SK-N-SH (cell line): ENCODE measurements at regions not wholly inside any gene's neighbourhood (a gene's known extent, or its start where the extent isn't known, plus 50 kb on each side); places are given as distances from the start of the nearest gene placed in this dataset.

Experiments used
- CTCF ChIA-PET: fragments of 300-600, 350-600 bp; formaldehyde crosslinking; extraction: SDS; loops from one replicate; lab custom pipeline; 2021; lab: Yijun Ruan, JAX
- POLR2A ChIA-PET: fragments of 350-600 bp; sonication (Branson Sonifier 250); formaldehyde crosslinking; extraction: SDS; loops from one replicate; lab custom pipeline; 2020; ENCODE audit warnings: antibody characterized with exemption, inconsistent platforms; lab: Yijun Ruan, JAX
- DNase-seq: peaks from one replicate; pipeline ENCODE4 v3.0.0; 2012
- H2AFZ ChIP-seq: fragments of 200-600 bp; sonication (generic); 2 replicates; pipeline ENCODE4 v1.8.1; 2016; ENCODE audit warnings: antibody characterized with exemption, mild to moderate bottlenecking, low read depth
- H3F3A ChIP-seq: fragments of 200-600 bp; sonication (generic); replicated peaks from 2 replicates; pipeline ENCODE3; 2016; ENCODE audit warnings: antibody characterized with exemption, mild to moderate bottlenecking; ENCODE audit not compliant: insufficient read depth
- H3K27ac ChIP-seq, 2 experiments: fragments of 200-500 bp in 1 of 2; fragments of 200-600 bp in 1 of 2; sonication (Bioruptor generic) in 1 of 2; sonication (generic), shearing (Covaris generic) in 1 of 2; 2 replicates each; pipeline versions ENCODE4 v1.5.1 to v1.6.1; 2014 to 2016; ENCODE audit warnings: low read depth in 2 of 2, inconsistent platforms in 1 of 2, low read length in 1 of 2, mild to moderate bottlenecking in 1 of 2, mixed read lengths in 1 of 2
- H3K27me3 ChIP-seq: fragments of 200-600 bp; sonication (generic), shearing (Covaris generic); 2 replicates; pipeline ENCODE4 v1.6.1; 2016; ENCODE audit warnings: mixed run types; ENCODE audit not compliant: insufficient read depth
- H3K36me3 ChIP-seq, 2 experiments: fragments of 200-500 bp in 1 of 2; fragments of 200-600 bp in 1 of 2; sonication (Bioruptor generic) in 1 of 2; sonication (generic) in 1 of 2; replicated peaks in 1 of 2; 2 replicates each; pipeline versions ENCODE3 to v1.5.1; 2014 to 2016; ENCODE audit warnings: low read length in 1 of 2, mild to moderate bottlenecking in 1 of 2; ENCODE audit not compliant: insufficient read depth in 2 of 2, control insufficient read depth in 1 of 2
- H3K4me1 ChIP-seq, 2 experiments: fragments of 200-500 bp in 1 of 2; fragments of 200-600 bp in 1 of 2; sonication (Bioruptor generic) in 1 of 2; sonication (generic), shearing (Covaris generic) in 1 of 2; 2 replicates each; pipeline versions ENCODE4 v1.5.1 to v1.6.1; 2014 to 2016; ENCODE audit warnings: low read depth in 1 of 2, low read length in 1 of 2, mixed run types in 1 of 2; ENCODE audit not compliant: insufficient read depth in 2 of 2, control insufficient read depth in 1 of 2
- H3K4me2 ChIP-seq: fragments of 200-600 bp; sonication (generic), shearing (Covaris generic); 2 replicates; pipeline ENCODE4 v1.6.1; 2017; ENCODE audit warnings: mixed run types
- H3K4me3 ChIP-seq, 2 experiments: fragments of 200-500 bp in 1 of 2; fragments of 200-600 bp in 1 of 2; sonication (Bioruptor generic) in 1 of 2; sonication (generic), shearing (Covaris generic) in 1 of 2; 2 replicates each; pipeline versions ENCODE4 v1.5.1 to v1.8.1; 2014 to 2016; ENCODE audit warnings: low read depth in 2 of 2, inconsistent platforms in 1 of 2, low read length in 1 of 2, mild to moderate bottlenecking in 1 of 2, mixed read lengths in 1 of 2, moderate library complexity in 1 of 2
- H3K79me2 ChIP-seq: fragments of 200-600 bp; sonication (generic); 2 replicates; pipeline ENCODE4 v1.8.1; 2017; ENCODE audit warnings: mild to moderate bottlenecking; ENCODE audit not compliant: insufficient read depth
- H3K9ac ChIP-seq: fragments of 200-600 bp; sonication (generic); 2 replicates; pipeline ENCODE4 v1.6.1; 2017; ENCODE audit warnings: mixed run types
- H3K9me2 ChIP-seq: fragments of 200-600 bp; sonication (generic); 2 replicates; pipeline ENCODE4 v1.6.1; 2017; ENCODE audit warnings: mixed run types
- H3K9me3 ChIP-seq: fragments of 200-600 bp; sonication (generic); 2 replicates; pipeline ENCODE4 v1.6.1; 2017; ENCODE audit warnings: mixed run types, mild to moderate bottlenecking, moderate library complexity
- H4K20me1 ChIP-seq: fragments of 200-600 bp; sonication (generic); 2 replicates; pipeline ENCODE4 v1.6.1; 2017; ENCODE audit warnings: mild to moderate bottlenecking, mixed run types; ENCODE audit not compliant: insufficient read depth
- CHD2 ChIP-seq: fragments of 150-350 bp; IDR thresholded peaks from 2 replicates; pipeline ENCODE4 v1.6.1; 2018; ENCODE audit warnings: low read length; ENCODE audit not compliant: partially characterized antibody
- ELF1 ChIP-seq: IDR thresholded peaks from 2 replicates; pipeline ENCODE4 v1.4.0; 2012
- EP300 ChIP-seq, 2 experiments: IDR thresholded peaks; 2 replicates each; pipeline versions ENCODE4 v1.4.0 to v1.6.1; 2012; ENCODE audit warnings: borderline replicate concordance in 1 of 2, low read depth in 1 of 2, low read length in 1 of 2
- FOXJ3 ChIP-seq: sonication (generic); formaldehyde crosslinking; IDR thresholded peaks from 2 replicates; pipeline ENCODE4 v1.5.1; 2020; ENCODE audit warnings: mild to moderate bottlenecking, missing genetic modification reagents
- FOXM1 ChIP-seq: IDR thresholded peaks from 2 replicates; pipeline ENCODE4 v1.4.0; 2012; ENCODE audit warnings: low read depth, mild to moderate bottlenecking
- GABPA ChIP-seq: IDR thresholded peaks from 2 replicates; pipeline ENCODE4 v1.4.0; 2012; ENCODE audit warnings: low read depth, mild to moderate bottlenecking
- JUND ChIP-seq: IDR thresholded peaks from 2 replicates; pipeline ENCODE4 v1.4.0; 2012
- MXI1 ChIP-seq: IDR thresholded peaks from 2 replicates; pipeline ENCODE4 v1.6.1; 2012; ENCODE audit warnings: mild to moderate bottlenecking, low read depth, low read length, improper control_type of control experiment
- NRF1 ChIP-seq: IDR thresholded peaks from 2 replicates; pipeline ENCODE4 v1.6.1; 2012; ENCODE audit warnings: low read depth, mild to moderate bottlenecking, low read length
- POLR2AphosphoS5 ChIP-seq: IDR thresholded peaks from 2 replicates; pipeline ENCODE4 v1.6.1; 2012; ENCODE audit warnings: low read depth, low read length
- RCOR1 ChIP-seq: fragments of 150-350 bp; IDR thresholded peaks from 2 replicates; pipeline ENCODE4 v1.6.1; 2017; ENCODE audit warnings: antibody characterized with exemption, low read length
- RFX5 ChIP-seq: IDR thresholded peaks from 2 replicates; pipeline ENCODE4 v1.6.1; 2012; ENCODE audit warnings: mild to moderate bottlenecking, improper control_type of control experiment, low read length
- SMC3 ChIP-seq: IDR thresholded peaks from 2 replicates; pipeline ENCODE4 v1.6.1; 2012; ENCODE audit warnings: low read depth, low read length, improper control_type of control experiment
- YY1 ChIP-seq: IDR thresholded peaks from 2 replicates; pipeline ENCODE4 v1.4.0; 2012; ENCODE audit warnings: low read depth, mild to moderate bottlenecking
- WGBS: methylation state at CpG from one replicate; pipeline ENCODE4 v1.1.6; 2017; ENCODE audit warnings: low lambda C conversion rate; 5-methylcytosine and 5-hydroxymethylcytosine counted together
- TF ChIP-seq, protein P1 (sequence below): fragments of 150-350 bp; IDR thresholded peaks from 2 replicates; pipeline ENCODE4 v1.6.1; 2016; ENCODE audit warnings: mild to moderate bottlenecking, low read depth, low read length
- TF ChIP-seq, protein P2 (sequence below): IDR thresholded peaks from 2 replicates; pipeline ENCODE4 v1.4.0; 2012; ENCODE audit warnings: low read depth, borderline replicate concordance
- TF ChIP-seq, protein P3 (sequence below): fragments of 200-600 bp; sonication (generic); IDR thresholded peaks from 2 replicates; pipeline ENCODE4 v1.6.1; 2017; ENCODE audit warnings: antibody characterized with exemption, mild to moderate bottlenecking, moderate library complexity
- TF ChIP-seq, protein P4 (sequence below): fragments of 150-350 bp; IDR thresholded peaks from 2 replicates; pipeline ENCODE4 v1.6.1; 2017; ENCODE audit warnings: antibody characterized with exemption, low read length, low read depth, borderline replicate concordance
- TF ChIP-seq, protein P5 (sequence below): IDR thresholded peaks from 2 replicates; pipeline ENCODE4; 2012

DNA sequence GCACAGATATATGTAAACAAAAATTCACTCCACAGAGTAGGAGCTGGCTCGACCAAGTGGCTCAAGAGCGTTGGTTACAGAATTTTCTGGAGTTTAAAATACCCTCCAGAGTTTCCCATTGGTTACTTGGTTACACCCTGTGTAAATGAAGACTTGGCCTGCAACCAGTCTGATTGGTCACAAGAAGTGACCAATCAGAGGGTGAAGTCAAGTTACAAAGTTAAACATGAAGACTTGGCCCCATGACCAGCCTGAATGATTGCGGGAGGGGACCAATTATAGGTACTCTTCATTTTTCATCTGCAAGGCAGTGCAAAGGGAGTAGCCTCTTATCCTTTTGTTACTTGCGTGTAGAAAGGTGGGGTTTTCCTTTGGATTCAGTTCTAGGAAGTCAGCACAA lies 121.3 kb upstream of the SALL1 start:
- Histone ChIP-seq H3K4me3 (no peak overlapping the region), H4K20me1 (no peaks in the 10 kb centered on the region), H3K36me3 (no peaks in the 10 kb centered on the region), H3K4me1 (no peaks in the 10 kb centered on the region), H3K9ac (no peak overlapping the region)
- WGBS = 32% methylated on average over 4 of the region's 4 CpGs
- POLR2A ChIA-PET = no interaction called here
- TF ChIP-seq MXI1 (no peak), FOXJ3 (CRISPR knock-in tag) (no peak), RCOR1 (no peak), ELF1 (no peak), SMC3 (no peak), JUND (no peak), YY1 (no peak), NRF1 (no peak), CHD2 (no peak), POLR2AphosphoS5 (no peak), FOXM1 (no peak), GABPA (no peak), RFX5 (no peak), EP300 (IDR thresholded peaks at IDR 0.05; ENCODE audit: borderline replicate concordance in 1 of 2, low read depth in 1 of 2, low read length in 1 of 2) (no peak)
- TF ChIP-seq, protein P1, sequence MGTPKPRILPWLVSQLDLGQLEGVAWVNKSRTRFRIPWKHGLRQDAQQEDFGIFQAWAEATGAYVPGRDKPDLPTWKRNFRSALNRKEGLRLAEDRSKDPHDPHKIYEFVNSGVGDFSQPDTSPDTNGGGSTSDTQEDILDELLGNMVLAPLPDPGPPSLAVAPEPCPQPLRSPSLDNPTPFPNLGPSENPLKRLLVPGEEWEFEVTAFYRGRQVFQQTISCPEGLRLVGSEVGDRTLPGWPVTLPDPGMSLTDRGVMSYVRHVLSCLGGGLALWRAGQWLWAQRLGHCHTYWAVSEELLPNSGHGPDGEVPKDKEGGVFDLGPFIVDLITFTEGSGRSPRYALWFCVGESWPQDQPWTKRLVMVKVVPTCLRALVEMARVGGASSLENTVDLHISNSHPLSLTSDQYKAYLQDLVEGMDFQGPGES = no peak
- TF ChIP-seq, protein P2, sequence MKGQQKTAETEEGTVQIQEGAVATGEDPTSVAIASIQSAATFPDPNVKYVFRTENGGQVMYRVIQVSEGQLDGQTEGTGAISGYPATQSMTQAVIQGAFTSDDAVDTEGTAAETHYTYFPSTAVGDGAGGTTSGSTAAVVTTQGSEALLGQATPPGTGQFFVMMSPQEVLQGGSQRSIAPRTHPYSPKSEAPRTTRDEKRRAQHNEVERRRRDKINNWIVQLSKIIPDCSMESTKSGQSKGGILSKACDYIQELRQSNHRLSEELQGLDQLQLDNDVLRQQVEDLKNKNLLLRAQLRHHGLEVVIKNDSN = no peak
- TF ChIP-seq, protein P3, sequence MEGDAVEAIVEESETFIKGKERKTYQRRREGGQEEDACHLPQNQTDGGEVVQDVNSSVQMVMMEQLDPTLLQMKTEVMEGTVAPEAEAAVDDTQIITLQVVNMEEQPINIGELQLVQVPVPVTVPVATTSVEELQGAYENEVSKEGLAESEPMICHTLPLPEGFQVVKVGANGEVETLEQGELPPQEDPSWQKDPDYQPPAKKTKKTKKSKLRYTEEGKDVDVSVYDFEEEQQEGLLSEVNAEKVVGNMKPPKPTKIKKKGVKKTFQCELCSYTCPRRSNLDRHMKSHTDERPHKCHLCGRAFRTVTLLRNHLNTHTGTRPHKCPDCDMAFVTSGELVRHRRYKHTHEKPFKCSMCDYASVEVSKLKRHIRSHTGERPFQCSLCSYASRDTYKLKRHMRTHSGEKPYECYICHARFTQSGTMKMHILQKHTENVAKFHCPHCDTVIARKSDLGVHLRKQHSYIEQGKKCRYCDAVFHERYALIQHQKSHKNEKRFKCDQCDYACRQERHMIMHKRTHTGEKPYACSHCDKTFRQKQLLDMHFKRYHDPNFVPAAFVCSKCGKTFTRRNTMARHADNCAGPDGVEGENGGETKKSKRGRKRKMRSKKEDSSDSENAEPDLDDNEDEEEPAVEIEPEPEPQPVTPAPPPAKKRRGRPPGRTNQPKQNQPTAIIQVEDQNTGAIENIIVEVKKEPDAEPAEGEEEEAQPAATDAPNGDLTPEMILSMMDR = no peak
- TF ChIP-seq, protein P4, sequence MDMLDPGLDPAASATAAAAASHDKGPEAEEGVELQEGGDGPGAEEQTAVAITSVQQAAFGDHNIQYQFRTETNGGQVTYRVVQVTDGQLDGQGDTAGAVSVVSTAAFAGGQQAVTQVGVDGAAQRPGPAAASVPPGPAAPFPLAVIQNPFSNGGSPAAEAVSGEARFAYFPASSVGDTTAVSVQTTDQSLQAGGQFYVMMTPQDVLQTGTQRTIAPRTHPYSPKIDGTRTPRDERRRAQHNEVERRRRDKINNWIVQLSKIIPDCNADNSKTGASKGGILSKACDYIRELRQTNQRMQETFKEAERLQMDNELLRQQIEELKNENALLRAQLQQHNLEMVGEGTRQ = no peak
- TF ChIP-seq, protein P5, sequence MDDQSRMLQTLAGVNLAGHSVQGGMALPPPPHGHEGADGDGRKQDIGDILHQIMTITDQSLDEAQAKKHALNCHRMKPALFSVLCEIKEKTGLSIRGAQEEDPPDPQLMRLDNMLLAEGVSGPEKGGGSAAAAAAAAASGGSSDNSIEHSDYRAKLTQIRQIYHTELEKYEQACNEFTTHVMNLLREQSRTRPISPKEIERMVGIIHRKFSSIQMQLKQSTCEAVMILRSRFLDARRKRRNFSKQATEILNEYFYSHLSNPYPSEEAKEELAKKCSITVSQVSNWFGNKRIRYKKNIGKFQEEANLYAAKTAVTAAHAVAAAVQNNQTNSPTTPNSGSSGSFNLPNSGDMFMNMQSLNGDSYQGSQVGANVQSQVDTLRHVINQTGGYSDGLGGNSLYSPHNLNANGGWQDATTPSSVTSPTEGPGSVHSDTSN = no peak
- TF ChIP-seq, all 33 proteins: peak for 0
- CTCF ChIA-PET = no interaction called here
- Histone ChIP-seq H3K79me2 (no peaks in the 10 kb centered on the region), H3K27ac (no peak overlapping the region), H3K4me2 (no peak overlapping the region), H3F3A (no peaks in the 10 kb centered on the region), H3K9me3 (no peaks in the 10 kb centered on the region), H3K9me2 (no peaks in the 10 kb centered on the region), H2AFZ (no peak overlapping the region), H3K27me3 (no peaks in the 10 kb centered on the region)
- DNase-seq = no peak
